H1 (cell line): ENCODE measurements at regions not wholly inside any gene's neighbourhood (a gene's known extent, or its start where the extent isn't known, plus 50 kb on each side); places are given as distances from the start of the nearest gene placed in this dataset.

ENCODE experiments used
- CTCF ChIA-PET: fragments of 300-600 bp; sonication (Branson Sonifier 250); formaldehyde crosslinking; loops from one replicate; lab custom pipeline; 2021; ENCODE audit not compliant: partially characterized antibody; lab: Charles Lee
- POLR2A ChIA-PET: fragments of 300-600 bp; sonication (Branson Sonifier 250); formaldehyde crosslinking; loops from one replicate; lab custom pipeline; 2021; ENCODE audit warnings: inconsistent platforms; ENCODE audit not compliant: partially characterized antibody; lab: Charles Lee
- DNase-seq, 2 experiments: peaks; one replicate each; pipeline versions ENCODE4 v3.0.0 to v3.0.0-alpha.2; 2010 to 2022; ENCODE audit warnings: low spot score in 2 of 2, low read depth in 1 of 2, mixed read lengths in 1 of 2
- FAIRE-seq: peaks from 2 replicates; lab custom pipeline; 2011; peaks lifted over from hg19 to GRCh38; lab: Jason Lieb, UNC
- H2AFZ ChIP-seq: 2 replicates; pipeline ENCODE4 v1.8.1; 2012; ENCODE audit warnings: low read length, inconsistent platforms
- H2AK5ac ChIP-seq: 2 replicates; pipeline ENCODE4 v1.6.1; 2013; ENCODE audit warnings: low read depth, low read length
- H2BK120ac ChIP-seq: replicated peaks from 2 replicates; pipeline ENCODE3; 2013; ENCODE audit warnings: low read depth, low read length, inconsistent platforms
- H2BK12ac ChIP-seq: 2 replicates; pipeline ENCODE4 v1.6.1; 2013; ENCODE audit warnings: low read depth, low read length
- H2BK15ac ChIP-seq: 2 replicates; pipeline ENCODE4 v1.6.1; 2013; ENCODE audit warnings: low read length
- H2BK20ac ChIP-seq: 2 replicates; pipeline ENCODE4 v1.6.1; 2013; ENCODE audit warnings: low read length
- H2BK5ac ChIP-seq: 2 replicates; pipeline ENCODE4 v1.6.1; 2013; ENCODE audit warnings: low read depth, low read length
- H3K14ac ChIP-seq: 2 replicates; pipeline ENCODE4 v1.6.1; 2013; ENCODE audit warnings: inconsistent platforms; ENCODE audit not compliant: insufficient read length
- H3K18ac ChIP-seq: 2 replicates; pipeline ENCODE4 v1.6.1; 2013; ENCODE audit warnings: low read length; ENCODE audit errors: extremely low read depth
- H3K23ac ChIP-seq: 2 replicates; pipeline ENCODE4 v1.6.1; 2013; ENCODE audit warnings: inconsistent platforms; ENCODE audit not compliant: insufficient read length
- H3K23me2 ChIP-seq: 2 replicates; pipeline ENCODE4 v1.6.1; 2013; ENCODE audit warnings: low read depth, low read length
- H3K27ac ChIP-seq: 2 replicates; pipeline ENCODE4 v1.6.1; 2011; ENCODE audit warnings: low read depth, low read length, inconsistent platforms
- H3K27me3 ChIP-seq, 4 experiments: replicated peaks in 1 of 4; 1 replicate in 1 of 4; 2 replicates in 3 of 4; pipeline versions ENCODE4 v1.6.1 to v1.8.1; 2011 to 2013; ENCODE audit warnings: low read length in 3 of 4, mild to moderate bottlenecking in 3 of 4, inconsistent platforms in 2 of 4, mixed read lengths in 2 of 4, moderate library complexity in 1 of 4; ENCODE audit not compliant: control insufficient read depth in 3 of 4, insufficient read depth in 3 of 4; ENCODE audit errors: extremely low read depth in 1 of 4
- H3K36me3 ChIP-seq, 4 experiments: 2 replicates each; pipeline versions ENCODE4 v1.6.1 to v1.8.1; 2011 to 2013; ENCODE audit warnings: mild to moderate bottlenecking in 4 of 4, low read length in 3 of 4, moderate library complexity in 2 of 4, control low read depth in 1 of 4, inconsistent platforms in 1 of 4; ENCODE audit not compliant: insufficient read depth in 4 of 4, control insufficient read depth in 2 of 4
- H3K4ac ChIP-seq: replicated peaks from 2 replicates; pipeline ENCODE3; 2013; ENCODE audit warnings: low read length, low read depth, mixed read lengths, inconsistent platforms; ENCODE audit not compliant: insufficient read length
- H3K4me1 ChIP-seq, 4 experiments: replicated peaks in 1 of 4; 1 replicate in 1 of 4; 2 replicates in 3 of 4; pipeline versions ENCODE4 v1.6.1 to v1.8.1; 2011 to 2013; ENCODE audit warnings: low read length in 3 of 4, inconsistent platforms in 2 of 4, mixed read lengths in 1 of 4; ENCODE audit not compliant: insufficient read depth in 4 of 4, control insufficient read depth in 3 of 4
- H3K4me2 ChIP-seq, 2 experiments: 2 replicates each; pipeline versions ENCODE4 v1.6.1 to v1.8.1; 2011 to 2013; ENCODE audit warnings: low read depth in 2 of 2, low read length in 2 of 2, control low read depth in 1 of 2, inconsistent platforms in 1 of 2, mild to moderate bottlenecking in 1 of 2; ENCODE audit not compliant: insufficient read depth in 1 of 2
- H3K4me3 ChIP-seq, 4 experiments: fragments of 200-600, 300-600 bp in 1 of 4; sonication (generic), shearing (Covaris generic), sonication (Bioruptor Twin) in 1 of 4; 2 replicates each; pipeline versions ENCODE4 v1.5.1 to v1.8.1; 2011 to 2016; ENCODE audit warnings: low read length in 4 of 4, low read depth in 3 of 4, control low read depth in 2 of 4, inconsistent platforms in 2 of 4, mild to moderate bottlenecking in 2 of 4, mixed read lengths in 1 of 4, moderate library complexity in 1 of 4; ENCODE audit not compliant: insufficient read depth in 2 of 4; ENCODE audit errors: extremely low read depth in 1 of 4
- H3K56ac ChIP-seq: replicated peaks from 2 replicates; pipeline ENCODE3; 2013; ENCODE audit warnings: low read depth, mild to moderate bottlenecking, mixed read lengths, low read length, inconsistent platforms; ENCODE audit not compliant: insufficient read length
- H3K79me1 ChIP-seq: 2 replicates; pipeline ENCODE4 v1.6.1; 2013; ENCODE audit warnings: low read depth, low read length, control low read depth
- H3K79me2 ChIP-seq, 2 experiments: 2 replicates each; pipeline versions ENCODE4 v1.6.1 to v1.8.1; 2012 to 2013; ENCODE audit warnings: low read length in 2 of 2, mild to moderate bottlenecking in 2 of 2, inconsistent platforms in 1 of 2; ENCODE audit not compliant: insufficient read depth in 2 of 2, control insufficient read depth in 1 of 2
- H3K9ac ChIP-seq, 4 experiments: replicated peaks in 1 of 4; 1 replicate in 1 of 4; 2 replicates in 3 of 4; pipeline versions ENCODE4 v1.6.1 to v1.8.1; 2011 to 2013; ENCODE audit warnings: low read depth in 3 of 4, low read length in 3 of 4, control low read depth in 2 of 4, mild to moderate bottlenecking in 2 of 4, moderate library complexity in 2 of 4, inconsistent platforms in 1 of 4; ENCODE audit errors: extremely low read depth in 1 of 4
- H3K9me3 ChIP-seq, 2 experiments: 2 replicates each; pipeline versions ENCODE4 v1.6.1 to v1.8.1; 2012 to 2013; ENCODE audit warnings: mild to moderate bottlenecking in 2 of 2, moderate library complexity in 2 of 2, control low read depth in 1 of 2, inconsistent platforms in 1 of 2, low read depth in 1 of 2, low read length in 1 of 2, mixed read lengths in 1 of 2; ENCODE audit not compliant: insufficient read depth in 2 of 2
- H4K20me1 ChIP-seq, 2 experiments: replicated peaks in 1 of 2; 2 replicates each; pipeline versions ENCODE3 to v1.8.1; 2011 to 2013; ENCODE audit warnings: inconsistent platforms in 2 of 2, low read length in 2 of 2, mild to moderate bottlenecking in 1 of 2; ENCODE audit not compliant: insufficient read depth in 2 of 2, control insufficient read depth in 1 of 2
- H4K5ac ChIP-seq: 2 replicates; pipeline ENCODE4 v1.6.1; 2013; ENCODE audit warnings: low read length, low read depth, mixed read lengths, inconsistent platforms; ENCODE audit not compliant: insufficient read length
- H4K8ac ChIP-seq: 2 replicates; pipeline ENCODE4 v1.8.0; 2013; ENCODE audit warnings: mild to moderate bottlenecking, moderate library complexity, low read length, inconsistent platforms; ENCODE audit not compliant: insufficient read depth; ENCODE audit errors: extremely low read depth
- H4K91ac ChIP-seq: replicated peaks from 2 replicates; pipeline ENCODE3; 2013; ENCODE audit warnings: low read length, mixed read lengths, inconsistent platforms; ENCODE audit not compliant: insufficient read length
- CHD1 ChIP-seq: IDR thresholded peaks from 2 replicates; pipeline ENCODE4 v1.6.1; 2012; ENCODE audit warnings: low read depth, low read length, improper control_type of control experiment
- NANOG ChIP-seq: IDR thresholded peaks from 2 replicates; pipeline ENCODE4 v1.6.1; 2011; ENCODE audit warnings: low read length, low read depth, mild to moderate bottlenecking, inconsistent platforms; ENCODE audit not compliant: insufficient read depth, poor library complexity, severe bottlenecking
- PHF8 ChIP-seq: fragments of 200-600 bp; sonication (generic); conservative IDR thresholded peaks from 2 replicates; pipeline ENCODE4 v1.7.1; 2012; ENCODE audit warnings: low read depth, mild to moderate bottlenecking, inconsistent platforms, low read length, moderate library complexity
- WGBS, 2 experiments: shearing (Covaris generic) in 1 of 2; methylation state at CpG; one replicate each; pipeline versions ENCODE4 v1.1.6 to v1.1.7; 2013 to 2015; ENCODE audit warnings: low lambda C conversion rate in 2 of 2, mixed read lengths in 2 of 2, inconsistent platforms in 1 of 2, low coverage in 1 of 2, missing lambda C conversion rate in 1 of 2; ENCODE audit not compliant: insufficient replicate concordance in 2 of 2, insufficient coverage in 1 of 2, insufficient read length in 1 of 2; ENCODE audit errors: extremely low coverage in 1 of 2, missing lambda C conversion rate in 1 of 2; 5-methylcytosine and 5-hydroxymethylcytosine counted together
- TF ChIP-seq, protein P1 (sequence below): IDR thresholded peaks from 2 replicates; pipeline ENCODE4 v1.6.1; 2011; ENCODE audit warnings: low read length, improper control_type of control experiment

DNA sequence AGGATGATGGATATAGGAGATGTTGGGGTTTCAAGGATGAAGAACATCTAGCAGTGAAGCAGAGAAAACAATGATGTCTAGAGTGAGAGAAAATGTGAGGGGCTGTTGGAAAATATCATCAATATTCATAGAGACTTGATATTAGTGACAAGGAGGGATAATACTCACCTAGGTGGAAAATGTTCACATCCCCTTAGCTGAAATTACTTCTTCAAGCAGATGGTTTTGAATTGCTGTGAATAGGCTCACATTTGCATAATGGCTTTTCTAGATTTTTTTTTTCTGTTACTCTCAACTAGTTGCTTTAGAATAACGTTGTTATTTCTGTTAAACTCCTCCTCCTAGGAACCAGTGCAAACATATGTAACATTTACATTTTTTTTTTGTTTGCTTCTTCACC is 61.6 kb upstream of the MAP1B start:
- H3K9me3 ChIP-seq: no peaks in the 10 kb centered on the region; a peak in 1 of 4 replicates
- no peak overlapping the region for H3K56ac ChIP-seq
- H3K79me2 ChIP-seq: no peaks in the 10 kb centered on the region
- H2AK5ac ChIP-seq: no peak overlapping the region
- POLR2A ChIA-PET: no interaction called here
- H3K4me1 ChIP-seq: peaks cover 0 to 3% (median 0%) of the 10 kb centered on the region in 4 experiments; a peak in 3 of 7 replicates
- H2BK20ac ChIP-seq: no peak overlapping the region
- H4K8ac ChIP-seq: no peak overlapping the region
- no peak overlapping the region for H2AFZ ChIP-seq
- H4K5ac ChIP-seq: no peak overlapping the region
- no peak overlapping the region for H2BK15ac ChIP-seq
- no peak overlapping the region for H4K91ac ChIP-seq
- H3K27ac ChIP-seq: no peak overlapping the region
- no peak overlapping the region for H3K4ac ChIP-seq
- no peaks in the 10 kb centered on the region for H3K23me2 ChIP-seq
- no peak for TF ChIP-seq NANOG
- no peak for TF ChIP-seq CHD1
- TF ChIP-seq, protein P1, sequence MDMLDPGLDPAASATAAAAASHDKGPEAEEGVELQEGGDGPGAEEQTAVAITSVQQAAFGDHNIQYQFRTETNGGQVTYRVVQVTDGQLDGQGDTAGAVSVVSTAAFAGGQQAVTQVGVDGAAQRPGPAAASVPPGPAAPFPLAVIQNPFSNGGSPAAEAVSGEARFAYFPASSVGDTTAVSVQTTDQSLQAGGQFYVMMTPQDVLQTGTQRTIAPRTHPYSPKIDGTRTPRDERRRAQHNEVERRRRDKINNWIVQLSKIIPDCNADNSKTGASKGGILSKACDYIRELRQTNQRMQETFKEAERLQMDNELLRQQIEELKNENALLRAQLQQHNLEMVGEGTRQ: no peak
- no peak for TF ChIP-seq PHF8
- H4K20me1 ChIP-seq: no peaks in the 10 kb centered on the region
- H2BK12ac ChIP-seq: no peak overlapping the region
- no peaks in the 10 kb centered on the region for H3K27me3 ChIP-seq
- no peak overlapping the region for H2BK120ac ChIP-seq
- H3K23ac ChIP-seq: no peak overlapping the region
- no peaks in the 10 kb centered on the region for H3K79me1 ChIP-seq
- 75% methylated on average over 1 of the region's 1 CpG; no CpG with 5 or more reads in 1 of the 2 experiments for WGBS, 2 experiments
- H3K9ac ChIP-seq: no peak overlapping the region
- H2BK5ac ChIP-seq: no peak overlapping the region
- FAIRE-seq (no peak), DNase-seq (no peak)
- H3K36me3 ChIP-seq: no peaks in the 10 kb centered on the region
- H3K4me3 ChIP-seq: no peak overlapping the region
- CTCF ChIA-PET: interaction anchor here (0.6 kb wide), 1 partner anchor 22 kb away, joined by 3 read pairs; no protein-coding TSS in a partner anchor
- H3K4me2 ChIP-seq: no peak overlapping the region
- no peak overlapping the region for H3K14ac ChIP-seq
- no peak overlapping the region for H3K18ac ChIP-seq
